ENCODE measurements at regions not wholly inside any gene's neighbourhood (a gene's known extent, or its start where the extent isn't known, plus 50 kb on each side); places are given as distances from the start of the nearest gene placed in this dataset.

DNA sequence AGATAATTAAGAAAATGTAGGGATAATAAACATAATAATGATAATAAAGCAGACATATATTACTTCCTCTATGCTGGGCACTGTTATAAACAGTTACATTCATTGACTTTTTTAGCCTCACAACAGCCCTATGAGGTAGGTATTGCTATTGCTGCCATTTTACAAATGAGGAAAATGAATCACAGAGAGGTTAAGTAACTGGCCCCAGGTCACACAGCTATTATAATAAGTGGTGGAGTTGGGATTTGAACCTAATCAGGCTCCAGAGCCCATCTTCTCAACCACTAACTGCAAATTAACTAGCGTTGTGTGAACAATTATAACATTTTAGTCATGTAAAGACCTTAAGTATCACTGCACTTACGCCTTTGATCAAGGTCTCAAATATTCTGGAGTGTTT, 62.5 kb upstream of the PIK3CG start:
- Histone ChIP-seq H3K27ac (ENCODE audit: low read length) (no peak overlapping the region), H3K4me3 (ENCODE audit: low read length) (no peak overlapping the region), H3K4me1 (ENCODE audit: low read length) (no peaks in the 10 kb centered on the region), H3K27me3 (ENCODE audit: low read depth, low read length) (no peaks in the 10 kb centered on the region), H3K9me3 (ENCODE audit: insufficient read depth, low read length) (peaks cover 12% of the 10 kb centered on the region), H3K79me2 (ENCODE audit: low read length) (no peaks in the 10 kb centered on the region), H2AFZ (ENCODE audit: low read depth, low read length) (no peak overlapping the region), H4K20me1 (ENCODE audit: insufficient read depth, low read length) (no peaks in the 10 kb centered on the region), H3K36me3 (replicated peaks; ENCODE audit: low read depth, low read length) (peaks cover 7% of the 10 kb centered on the region), H3K9ac (ENCODE audit: low read length) (no peak overlapping the region), H3K4me2 (ENCODE audit: low read length) (no peak overlapping the region)
- TF ChIP-seq EZH2phosphoT487 (IDR thresholded peaks at IDR 0.05; ENCODE audit: low read depth): no peak
- TF ChIP-seq, protein P1, sequence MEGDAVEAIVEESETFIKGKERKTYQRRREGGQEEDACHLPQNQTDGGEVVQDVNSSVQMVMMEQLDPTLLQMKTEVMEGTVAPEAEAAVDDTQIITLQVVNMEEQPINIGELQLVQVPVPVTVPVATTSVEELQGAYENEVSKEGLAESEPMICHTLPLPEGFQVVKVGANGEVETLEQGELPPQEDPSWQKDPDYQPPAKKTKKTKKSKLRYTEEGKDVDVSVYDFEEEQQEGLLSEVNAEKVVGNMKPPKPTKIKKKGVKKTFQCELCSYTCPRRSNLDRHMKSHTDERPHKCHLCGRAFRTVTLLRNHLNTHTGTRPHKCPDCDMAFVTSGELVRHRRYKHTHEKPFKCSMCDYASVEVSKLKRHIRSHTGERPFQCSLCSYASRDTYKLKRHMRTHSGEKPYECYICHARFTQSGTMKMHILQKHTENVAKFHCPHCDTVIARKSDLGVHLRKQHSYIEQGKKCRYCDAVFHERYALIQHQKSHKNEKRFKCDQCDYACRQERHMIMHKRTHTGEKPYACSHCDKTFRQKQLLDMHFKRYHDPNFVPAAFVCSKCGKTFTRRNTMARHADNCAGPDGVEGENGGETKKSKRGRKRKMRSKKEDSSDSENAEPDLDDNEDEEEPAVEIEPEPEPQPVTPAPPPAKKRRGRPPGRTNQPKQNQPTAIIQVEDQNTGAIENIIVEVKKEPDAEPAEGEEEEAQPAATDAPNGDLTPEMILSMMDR (IDR thresholded peaks at IDR 0.05; ENCODE audit: low read depth, low read length): no peak

DNA sequence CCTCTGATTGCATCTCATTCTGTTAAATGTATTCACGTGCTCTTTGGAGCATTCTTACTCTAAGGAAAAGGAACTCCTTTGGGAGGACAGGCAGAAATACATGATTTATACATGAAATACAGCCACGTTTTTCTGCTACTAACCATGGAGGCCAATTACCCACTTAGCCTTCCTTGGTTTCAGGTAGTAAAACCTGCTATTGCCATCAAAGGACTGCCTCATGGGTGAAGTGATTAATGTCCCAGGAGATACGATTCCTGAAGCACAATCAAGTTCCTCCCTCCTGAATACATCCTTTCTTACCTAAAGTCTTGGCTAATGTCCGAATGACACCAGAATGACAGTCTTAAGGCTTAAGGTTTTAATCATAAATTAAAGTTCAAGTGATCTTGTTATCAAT, 58.5 kb upstream of the PIK3CG start:
- Histone ChIP-seq H3K27me3 (ENCODE audit: low read depth, low read length) (no peaks in the 10 kb centered on the region), H3K4me1 (ENCODE audit: low read length) (no peaks in the 10 kb centered on the region), H3K9me3 (ENCODE audit: insufficient read depth, low read length) (no peaks in the 10 kb centered on the region), H3K4me3 (ENCODE audit: low read length) (no peak overlapping the region), H2AFZ (ENCODE audit: low read depth, low read length) (no peak overlapping the region), H3K36me3 (replicated peaks; ENCODE audit: low read depth, low read length) (no peaks in the 10 kb centered on the region), H4K20me1 (ENCODE audit: insufficient read depth, low read length) (no peaks in the 10 kb centered on the region), H3K27ac (ENCODE audit: low read length) (no peak overlapping the region), H3K4me2 (ENCODE audit: low read length) (no peak overlapping the region), H3K79me2 (ENCODE audit: low read length) (no peaks in the 10 kb centered on the region), H3K9ac (ENCODE audit: low read length) (no peak overlapping the region)
- TF ChIP-seq, protein P1 (IDR thresholded peaks at IDR 0.05; ENCODE audit: low read depth, low read length): no peak
- no peak for TF ChIP-seq EZH2phosphoT487 (IDR thresholded peaks at IDR 0.05; ENCODE audit: low read depth)

DNA sequence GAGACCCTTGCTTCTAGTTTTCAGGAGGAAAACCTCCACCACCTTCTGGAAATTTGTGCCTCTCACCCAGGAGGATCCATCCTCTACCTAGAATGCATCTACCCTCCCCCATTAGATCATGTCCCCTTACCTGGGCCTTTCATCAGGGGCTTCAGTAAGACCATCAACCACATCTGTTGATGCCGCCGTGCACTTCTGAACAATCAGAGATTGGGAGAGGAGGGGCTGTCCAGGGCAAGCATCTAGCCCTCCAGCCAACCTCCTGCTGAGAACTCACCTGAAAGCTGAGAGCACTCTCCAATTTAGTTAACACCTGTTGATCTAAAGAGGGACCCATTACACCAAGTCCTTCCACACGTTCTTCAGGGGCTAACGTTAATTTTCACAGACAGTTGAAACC, 57.6 kb upstream of the PIK3CG start:
- H3K9ac ChIP-seq (ENCODE audit: low read length): no peak overlapping the region
- H3K79me2 ChIP-seq (ENCODE audit: low read length): no peaks in the 10 kb centered on the region
- H3K27me3 ChIP-seq (ENCODE audit: low read depth, low read length): no peaks in the 10 kb centered on the region
- no peaks in the 10 kb centered on the region for H3K9me3 ChIP-seq (ENCODE audit: insufficient read depth, low read length)
- H3K4me1 ChIP-seq (ENCODE audit: low read length): peaks cover 4% of the 10 kb centered on the region; the same call in 1 of the 2 replicates
- TF ChIP-seq EZH2phosphoT487 (IDR thresholded peaks at IDR 0.05; ENCODE audit: low read depth): no peak
- TF ChIP-seq, protein P1 (IDR thresholded peaks at IDR 0.05; ENCODE audit: low read depth, low read length): no peak
- H3K4me3 ChIP-seq (ENCODE audit: low read length): no peak overlapping the region
- H4K20me1 ChIP-seq (ENCODE audit: insufficient read depth, low read length): no peaks in the 10 kb centered on the region
- no peaks in the 10 kb centered on the region for H3K36me3 ChIP-seq (replicated peaks; ENCODE audit: low read depth, low read length)
- H3K4me2 ChIP-seq (ENCODE audit: low read length): no peak overlapping the region
- no peak overlapping the region for H3K27ac ChIP-seq (ENCODE audit: low read length)
- H2AFZ ChIP-seq (ENCODE audit: low read depth, low read length): no peak overlapping the region

DNA sequence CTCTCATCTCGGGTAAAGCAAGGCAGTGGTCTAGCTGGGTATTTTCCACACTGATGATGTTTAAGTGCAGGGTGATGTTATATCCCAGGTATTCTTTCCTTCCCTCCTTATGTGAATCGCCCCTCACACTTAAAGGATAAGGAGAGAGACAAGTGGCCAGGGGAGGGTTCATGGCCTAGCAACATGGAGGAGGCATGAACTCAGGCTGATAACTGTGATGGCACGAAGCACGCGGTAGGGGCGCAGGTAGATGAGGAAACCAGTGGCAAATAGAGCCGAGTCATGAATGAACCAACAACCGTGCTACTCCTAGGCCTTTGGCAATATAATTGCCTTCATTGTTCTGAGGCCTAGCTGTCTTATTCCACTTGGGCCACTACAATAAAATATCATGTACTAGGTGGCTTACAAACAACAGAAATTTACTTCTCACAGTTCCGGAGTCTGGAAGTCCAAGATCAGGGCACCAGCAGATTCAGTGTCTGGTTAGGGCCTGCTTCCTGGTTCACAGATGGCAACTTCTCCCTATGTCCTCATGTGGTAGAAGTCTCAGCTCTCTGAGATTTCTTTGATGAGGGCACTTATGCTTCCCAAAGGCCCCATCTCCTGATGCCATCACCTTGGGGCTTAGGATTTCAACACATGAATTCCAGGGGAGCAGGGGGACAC, 56.0 kb upstream of the PIK3CG start:
- Histone ChIP-seq H2AFZ (ENCODE audit: low read depth, low read length) (no peak overlapping the region), H3K79me2 (ENCODE audit: low read length) (no peaks in the 10 kb centered on the region), H3K36me3 (replicated peaks; ENCODE audit: low read depth, low read length) (no peaks in the 10 kb centered on the region), H3K27me3 (ENCODE audit: low read depth, low read length) (no peaks in the 10 kb centered on the region), H3K9ac (ENCODE audit: low read length) (no peak overlapping the region), H3K4me1 (ENCODE audit: low read length) (peaks cover 4% of the 10 kb centered on the region; the same call in 1 of the 2 replicates), H3K9me3 (ENCODE audit: insufficient read depth, low read length) (no peaks in the 10 kb centered on the region), H4K20me1 (ENCODE audit: insufficient read depth, low read length) (no peaks in the 10 kb centered on the region), H3K27ac (ENCODE audit: low read length) (no peak overlapping the region), H3K4me2 (ENCODE audit: low read length) (no peak overlapping the region), H3K4me3 (ENCODE audit: low read length) (no peak overlapping the region)
- no peak for TF ChIP-seq EZH2phosphoT487 (IDR thresholded peaks at IDR 0.05; ENCODE audit: low read depth)
- TF ChIP-seq, protein P1 (IDR thresholded peaks at IDR 0.05; ENCODE audit: low read depth, low read length): no peak
